GM12865 (cell line): ENCODE measurements at regions not wholly inside any gene's neighbourhood (a gene's known extent, or its start where the extent isn't known, plus 50 kb on each side); places are given as distances from the start of the nearest gene placed in this dataset.

Experiments used
- DNase-seq: peaks from one replicate; pipeline ENCODE4 v3.0.0; 2010; ENCODE audit warnings: low read depth
- H3K4me3 ChIP-seq: 2 replicates; pipeline ENCODE4 v1.5.1; 2011; ENCODE audit warnings: mild to moderate bottlenecking, low read depth, low read length, control low read depth
- CTCF ChIP-seq: IDR thresholded peaks from 2 replicates; pipeline ENCODE4 v1.5.1; 2011; ENCODE audit warnings: low read length, control low read depth, low read depth, inconsistent platforms; ENCODE audit not compliant: insufficient read depth; ENCODE audit errors: missing control alignments

DNA sequence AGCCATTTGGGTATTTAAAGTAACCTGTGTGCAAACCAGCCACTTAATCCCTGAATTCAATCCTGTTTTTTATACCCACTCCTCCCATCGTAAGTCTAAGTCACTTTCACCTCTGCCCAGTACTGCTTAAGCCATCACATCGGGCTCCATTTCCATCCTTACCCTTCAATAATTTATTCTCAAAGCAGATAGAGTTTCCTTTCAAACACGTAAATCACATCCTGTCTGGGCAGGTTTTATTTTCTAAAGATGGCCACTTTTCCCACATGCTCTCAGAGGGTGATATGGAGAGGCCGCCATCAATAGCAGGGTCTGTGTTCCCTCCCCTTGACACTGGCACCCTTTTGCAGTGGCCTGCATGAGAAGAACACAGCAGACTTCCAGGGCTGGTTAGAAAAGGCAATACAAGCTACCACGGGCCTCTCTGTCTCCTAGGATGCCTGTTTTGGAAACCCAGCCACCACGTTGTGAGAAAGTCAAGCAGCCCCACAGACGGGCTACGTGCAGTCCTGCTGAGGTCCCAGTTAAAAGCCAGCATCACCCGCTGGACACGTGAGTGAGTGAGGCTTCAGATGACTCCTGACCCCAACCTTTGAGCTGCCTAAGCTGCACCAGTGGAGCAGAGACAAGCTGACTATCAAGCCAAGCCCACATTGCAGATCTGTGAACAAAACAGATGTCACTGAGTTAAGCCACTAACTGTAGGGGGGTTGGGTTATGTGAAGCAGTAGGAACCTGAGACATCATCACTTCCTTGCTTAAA is 241.8 kb upstream of the SLCO3A1 start:
- no peak overlapping the region for H3K4me3 ChIP-seq
- no peak for TF ChIP-seq CTCF
- no peak for DNase-seq

DNA sequence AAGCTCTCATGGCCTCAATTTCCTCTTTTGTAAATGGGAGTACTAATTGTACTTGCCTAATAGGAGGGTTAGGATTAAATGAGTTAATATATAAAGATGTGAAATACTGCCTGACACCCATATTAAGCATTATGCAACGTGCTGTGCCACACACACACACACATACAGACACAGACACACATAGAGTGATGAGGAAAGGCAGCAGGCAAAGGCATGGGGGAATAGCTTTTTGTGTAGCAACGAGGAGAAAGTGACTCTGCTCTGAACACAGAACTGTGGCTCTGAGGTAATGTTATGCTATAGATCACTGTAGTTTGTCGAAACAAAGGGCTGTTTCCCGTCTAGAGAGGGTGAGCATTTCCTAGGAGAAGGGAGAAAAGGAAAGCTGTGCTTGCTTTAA is 233.3 kb upstream of the SLCO3A1 start:
- H3K4me3 ChIP-seq, result no peak overlapping the region
- no peak for TF ChIP-seq CTCF
- DNase-seq, result no peak

DNA sequence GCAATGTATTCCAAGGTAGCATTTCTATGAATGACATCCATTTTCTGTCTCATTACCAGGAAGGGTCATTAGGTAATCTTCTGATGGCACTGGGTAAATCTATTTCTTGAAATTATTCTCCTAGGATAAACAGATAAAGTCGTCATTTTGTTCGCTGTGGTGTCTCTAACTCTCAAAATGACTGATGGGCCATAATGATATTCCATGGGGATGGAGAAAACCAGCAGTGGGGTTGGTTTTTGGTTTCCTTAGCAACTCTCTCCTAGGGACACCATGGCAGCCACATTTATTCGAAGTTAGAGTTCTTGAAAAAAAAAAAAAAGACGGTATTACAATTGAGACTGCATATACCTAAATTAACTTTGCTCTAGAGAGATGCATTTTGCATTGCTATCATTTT is 231.3 kb upstream of the SLCO3A1 start:
- H3K4me3 ChIP-seq, result no peak overlapping the region
- no peak for DNase-seq
- no peak for TF ChIP-seq CTCF

GRCh38 chr15:91622711-91623342 is 230.7 kb upstream of the SLCO3A1 start:
- no peak for TF ChIP-seq CTCF
- H3K4me3 ChIP-seq, result no peak overlapping the region
- no peak for DNase-seq

DNA sequence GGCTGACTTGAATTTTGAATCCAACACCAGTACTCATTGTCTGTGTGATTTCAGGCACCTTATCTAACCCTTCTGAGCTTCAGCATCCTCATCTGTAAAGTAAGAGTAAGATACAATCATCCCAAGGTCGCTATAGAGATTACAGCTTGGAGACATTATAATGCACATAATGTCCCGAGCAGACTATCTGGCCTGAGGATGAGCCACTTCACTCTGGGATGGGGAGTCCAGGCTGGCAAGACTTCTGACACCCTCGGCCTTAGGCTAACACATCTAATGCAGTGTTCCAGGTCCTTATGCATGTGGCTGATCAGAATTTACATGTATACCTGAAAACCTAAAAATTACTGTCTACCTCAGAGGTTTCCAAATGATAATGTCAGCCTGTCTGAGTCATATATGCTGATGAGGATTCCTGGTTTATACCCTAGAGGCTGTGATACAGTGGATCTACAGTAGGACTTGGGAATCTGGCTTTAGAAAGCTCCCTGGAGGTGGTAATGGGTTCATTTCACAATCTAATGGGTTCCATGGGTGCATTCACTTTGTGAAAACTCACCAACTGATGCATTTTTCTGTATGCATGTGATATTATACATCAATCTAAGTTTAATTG is 229.0 kb upstream of the SLCO3A1 start:
- no peak for DNase-seq
- no peak for TF ChIP-seq CTCF

DNA sequence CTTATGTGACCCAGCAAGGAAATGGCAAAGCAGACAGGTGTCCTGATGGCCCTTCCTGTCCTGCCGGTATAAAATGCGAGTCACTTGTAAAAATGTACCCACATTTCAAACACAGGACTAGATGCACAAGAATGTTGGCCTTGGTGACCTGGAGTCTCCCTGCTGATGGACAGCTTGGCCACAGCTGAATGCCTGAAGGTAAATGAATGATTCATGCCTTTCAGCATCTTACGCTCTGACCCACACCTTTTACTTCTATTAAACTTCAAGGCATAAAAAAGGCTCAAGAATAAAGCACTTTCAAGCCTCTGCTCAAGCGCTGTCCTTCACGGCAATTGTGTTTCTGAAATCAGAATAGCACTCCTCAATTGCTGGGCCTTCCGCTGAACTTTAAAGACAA is 228.0 kb upstream of the SLCO3A1 start:
- no peak for DNase-seq
- no peak for TF ChIP-seq CTCF
- no peak overlapping the region for H3K4me3 ChIP-seq

More for the DNA sequence above, 229.0 kb upstream of the SLCO3A1 start:
- no peak overlapping the region for H3K4me3 ChIP-seq
